Esophagus muscularis mucosa (tissue), 4 donors: ENCODE measurements at regions not wholly inside any gene's neighbourhood (a gene's known extent, or its start where the extent isn't known, plus 50 kb on each side); places are given as distances from the start of the nearest gene placed in this dataset.
"Not testable (repeated sequence)": the region's sequence is repeated elsewhere in the genome, so short reads cannot be mapped to it uniquely, and the experiment has no call there.

Experiments
- DNase-seq: peaks from one replicate; pipeline ENCODE4 v3.0.0-alpha.2; 2017; ENCODE audit errors: extremely low spot score
- H3K27ac ChIP-seq, 4 donors: fragments of 200-600 bp; sonication (generic); replicated peaks in 1 of 4; 1 replicate in 3 of 4; 2 replicates in 1 of 4; pipeline ENCODE4 v1.5.1; 2016 to 2019; ENCODE audit warnings: mild to moderate bottlenecking in 1 of 4
- H3K27me3 ChIP-seq, 4 donors: fragments of 200-600 bp; sonication (generic); one replicate each; pipeline versions ENCODE4 v1.5.1 to v1.6.0; 2016 to 2019
- H3K36me3 ChIP-seq, 4 donors: fragments of 200-600 bp; sonication (generic); one replicate each; pipeline ENCODE4 v1.5.1; 2016 to 2019
- H3K4me1 ChIP-seq, 4 donors: fragments of 200-600 bp; sonication (generic); one replicate each; pipeline ENCODE4 v1.5.1; 2016 to 2019
- H3K4me3 ChIP-seq, 4 donors: fragments of 200-600 bp; sonication (generic); 1 replicate in 2 of 4; 2 replicates in 2 of 4; pipeline ENCODE4 v1.5.1; 2016 to 2019; ENCODE audit warnings: mild to moderate bottlenecking in 4 of 4, moderate library complexity in 1 of 4
- H3K9me3 ChIP-seq, 4 donors: fragments of 200-600 bp; sonication (generic); 1 replicate in 3 of 4; 2 replicates in 1 of 4; pipeline ENCODE4 v1.5.1; 2016 to 2019
- CTCF ChIP-seq, 3 experiments: fragments of 200-600 bp in 2 of 3; fragments of 450-650 bp in 1 of 3; sonication (generic) in 2 of 3; IDR thresholded peaks; one replicate each; pipeline ENCODE4 v1.5.1; 2017 to 2019; ENCODE audit warnings: antibody characterized with exemption in 3 of 3, mild to moderate bottlenecking in 2 of 3, moderate library complexity in 1 of 3
- EP300 ChIP-seq: sonication (generic); formaldehyde crosslinking; IDR thresholded peaks from one replicate; pipeline ENCODE4 v1.6.1; 2017; ENCODE audit warnings: antibody characterized with exemption
- POLR2A ChIP-seq: fragments of 450-650 bp; IDR thresholded peaks from one replicate; pipeline ENCODE4 v1.6.1; 2017; ENCODE audit warnings: antibody characterized with exemption, moderate library complexity, mild to moderate bottlenecking, low read depth
- POLR2AphosphoS5 ChIP-seq, 2 donors: sonication (generic); formaldehyde crosslinking; IDR thresholded peaks; one replicate each; pipeline ENCODE4 v1.6.1; 2017; ENCODE audit warnings: antibody characterized with exemption in 2 of 2
- WGBS: methylation state at CpG from one replicate; pipeline ENCODE4 v1.1.5; 2018; 5-methylcytosine and 5-hydroxymethylcytosine counted together
- intact Hi-C: fragments of 100-400 bp; cut with DNase I; formaldehyde crosslinking; loops from one replicate; pipeline ENCODE4 v1.15.1; 2023

DNA sequence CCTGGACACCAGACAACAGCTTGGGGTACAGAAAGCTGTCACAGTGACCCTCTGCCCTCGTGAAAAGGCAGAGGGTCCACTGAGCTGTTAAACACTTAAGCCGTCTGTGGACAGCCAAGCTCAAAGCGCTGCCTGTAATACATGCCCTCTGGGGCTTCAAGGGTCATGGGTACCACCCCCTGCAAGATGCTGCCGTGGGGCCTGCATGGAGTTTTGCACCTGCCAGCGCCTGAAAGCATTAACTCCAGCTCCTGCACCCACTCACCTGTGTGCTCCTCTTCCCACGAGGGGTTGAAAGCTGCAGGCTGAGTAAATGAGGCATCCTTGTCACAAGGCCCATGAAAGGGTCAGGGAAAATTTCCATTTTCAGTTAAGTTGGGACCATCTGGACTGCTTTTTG, 70.6 kb upstream of the PHLPP1 start:
- intact Hi-C loops, result no loop called here
- WGBS, result 92% methylated on average over 6 of the region's 6 CpGs
- DNase-seq, result no peak
- Histone ChIP-seq H3K4me1 (peaks cover 0 to 13% (median 9%) of the 10 kb centered on the region in 4 donors), H3K27me3 (no peaks in the 10 kb centered on the region), H3K36me3 (no peaks in the 10 kb centered on the region), H3K4me3 (no peak overlapping the region), H3K9me3 (no peaks in the 10 kb centered on the region), H3K27ac (no peak overlapping the region)
- TF ChIP-seq EP300 (no peak), POLR2AphosphoS5 (IDR thresholded peaks at IDR 0.05) (no peak), CTCF (IDR thresholded peaks at IDR 0.05) (no peak), POLR2A (no peak)

DNA sequence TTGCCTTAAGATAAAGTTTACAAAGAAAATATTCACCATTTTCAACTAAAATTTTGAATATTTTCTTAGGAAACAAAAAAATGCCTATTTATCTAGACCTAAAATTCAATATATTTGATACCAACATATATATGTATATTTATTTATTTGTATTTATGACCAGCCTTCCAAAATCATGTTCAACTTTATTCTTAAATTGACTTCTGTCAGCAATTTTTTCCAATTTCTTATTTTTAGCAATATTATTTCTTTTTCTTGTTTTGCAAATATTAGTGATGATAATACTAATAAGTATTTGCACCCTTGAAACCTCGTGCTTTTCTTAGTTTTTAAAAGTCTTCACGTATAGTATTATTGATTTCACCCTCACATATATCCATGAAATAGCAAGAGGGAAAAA, 68.2 kb upstream of the PHLPP1 start:
- Histone ChIP-seq H3K9me3 (no peaks in the 10 kb centered on the region), H3K27ac (no peak overlapping the region), H3K4me1 (peaks cover 0 to 13% (median 9%) of the 10 kb centered on the region in 4 donors), H3K4me3 (no peak overlapping the region), H3K27me3 (no peaks in the 10 kb centered on the region), H3K36me3 (no peaks in the 10 kb centered on the region)
- intact Hi-C loops, result no loop called here
- DNase-seq, result no peak
- WGBS, result 79% methylated on average over 2 of the region's 2 CpGs
- TF ChIP-seq CTCF (IDR thresholded peaks at IDR 0.05) (no peak), POLR2A (no peak), POLR2AphosphoS5 (IDR thresholded peaks at IDR 0.05) (no peak), EP300 (no peak)

- intact Hi-C loops, result no loop called here
- H3K4me3 ChIP-seq, result no peak overlapping the region
- no peaks in the 10 kb centered on the region for H3K36me3 ChIP-seq
- no peak overlapping the region for H3K27ac ChIP-seq
- H3K4me1 ChIP-seq, result peaks cover 0 to 6% (median 4%) of the 10 kb centered on the region in 4 donors
- 65% methylated on average over 6 of the region's 6 CpGs for WGBS
- DNase-seq, result no peak
- H3K9me3 ChIP-seq, result no peaks in the 10 kb centered on the region
- no peak for TF ChIP-seq EP300
- no peak for TF ChIP-seq POLR2AphosphoS5 (IDR thresholded peaks at IDR 0.05)
- H3K27me3 ChIP-seq, result no peaks in the 10 kb centered on the region
These were observed 67.2 kb upstream of the PHLPP1 start for GRCh38 chr18:62648045-62648678.

DNA sequence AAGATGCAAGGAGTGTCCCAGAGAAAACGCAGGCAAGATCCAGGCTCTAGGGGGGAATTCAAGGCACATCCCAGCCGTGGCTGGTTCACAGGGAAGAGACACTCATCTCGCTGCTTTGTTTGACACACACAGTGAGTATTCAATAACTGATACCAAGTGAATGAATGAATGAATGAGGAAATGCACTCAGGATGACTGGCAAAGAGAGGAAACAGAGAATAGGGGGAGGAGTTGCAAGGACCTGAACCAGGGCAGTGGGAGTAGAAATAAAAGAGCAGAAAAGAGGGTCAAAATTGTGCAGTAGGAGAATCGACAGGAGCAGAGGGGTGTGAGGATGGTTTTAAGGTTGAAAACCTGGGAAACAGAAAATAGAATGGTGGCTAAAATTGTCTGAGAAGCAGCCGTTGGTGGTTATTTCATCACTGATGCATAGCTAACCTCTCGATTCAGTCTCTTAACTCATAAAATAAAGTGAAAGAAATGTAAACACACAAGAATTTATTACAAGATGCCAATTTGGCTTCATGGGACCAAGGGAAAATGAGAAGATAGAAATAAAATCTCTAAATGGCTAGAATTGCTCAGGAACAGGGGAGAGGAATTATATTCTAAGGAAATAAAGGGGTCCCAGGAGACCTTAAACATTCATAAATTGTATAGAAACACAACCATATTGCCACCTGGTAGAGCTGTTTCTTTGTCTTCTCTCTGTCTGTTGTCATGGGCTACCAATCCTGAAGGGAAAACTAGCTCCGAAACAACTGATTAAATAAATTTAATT, 63.9 kb upstream of the PHLPP1 start:
- Histone ChIP-seq H3K36me3 (no peaks in the 10 kb centered on the region), H3K9me3 (no peaks in the 10 kb centered on the region), H3K27me3 (no peaks in the 10 kb centered on the region), H3K4me1 (no peaks in the 10 kb centered on the region), H3K4me3 (no peak overlapping the region), H3K27ac (no peak overlapping the region)
- intact Hi-C loops, result no loop called here
- no peak for TF ChIP-seq POLR2AphosphoS5 (IDR thresholded peaks at IDR 0.05)
- no peak for TF ChIP-seq EP300
- no peak for TF ChIP-seq POLR2A
- no peak for TF ChIP-seq CTCF (IDR thresholded peaks at IDR 0.05)
- 69% methylated on average over 7 of the region's 7 CpGs for WGBS
- DNase-seq, result no peak

DNA sequence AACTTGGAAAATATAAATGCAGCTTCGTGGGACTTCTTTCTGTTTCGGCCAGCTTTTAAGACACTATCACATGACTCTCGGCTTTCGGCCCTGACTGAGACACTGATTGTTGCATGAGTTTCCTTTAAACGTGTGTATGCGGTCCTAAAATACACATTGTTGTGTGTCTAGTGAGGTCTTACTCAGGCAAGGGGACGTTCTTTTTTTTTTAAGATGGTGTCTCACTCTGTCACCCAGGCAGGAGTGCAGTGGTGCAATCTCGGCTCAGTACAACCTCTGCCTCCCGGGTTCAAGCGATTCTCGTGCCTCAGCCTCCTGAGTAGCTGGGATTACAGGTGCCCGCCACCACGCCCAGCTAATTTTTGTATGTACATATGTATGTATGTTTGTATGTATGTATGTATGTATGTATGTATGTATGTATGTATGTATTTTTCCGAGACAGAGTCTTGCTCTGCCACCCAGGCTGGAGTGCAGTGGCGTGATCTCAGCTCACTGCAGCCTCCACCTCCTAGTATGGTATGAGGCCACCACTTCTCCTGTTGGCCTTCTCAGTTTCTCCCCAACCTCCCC, 63.2 kb upstream of the PHLPP1 start:
- H3K27ac ChIP-seq, H3K4me3 ChIP-seq, H3K36me3 ChIP-seq, H3K4me1 ChIP-seq, intact Hi-C loops, H3K27me3 ChIP-seq, H3K9me3 ChIP-seq, DNase-seq: not testable (repeated sequence)
- WGBS, result 88% methylated on average over 15 of the region's 15 CpGs
